GM12891 (cell line): ENCODE measurements at regions not wholly inside any gene's neighbourhood (a gene's known extent, or its start where the extent isn't known, plus 50 kb on each side); places are given as distances from the start of the nearest gene placed in this dataset.
"Not testable (repeated sequence)": the region's sequence is repeated elsewhere in the genome, so short reads cannot be mapped to it uniquely, and the experiment has no call there.

Experiments used
- DNase-seq: peaks from one replicate; pipeline ENCODE4 v3.0.0; 2011; ENCODE audit warnings: low spot score; ENCODE audit not compliant: insufficient read length
- FAIRE-seq: peaks from 2 replicates; lab custom pipeline; 2011; peaks lifted over from hg19 to GRCh38; lab: Jason Lieb, UNC
- PAX5 ChIP-seq: IDR thresholded peaks from 2 replicates; pipeline ENCODE4 v1.6.1; 2011; ENCODE audit warnings: low read length, moderate library complexity, mild to moderate bottlenecking; ENCODE audit not compliant: insufficient read depth, severe bottlenecking
- POLR2A ChIP-seq: IDR thresholded peaks from 2 replicates; pipeline ENCODE4 v1.6.1; 2011; ENCODE audit warnings: low read depth, low read length, control low read depth
- POLR2AphosphoS5 ChIP-seq: IDR thresholded peaks from 2 replicates; pipeline ENCODE4 v1.6.1; 2011; ENCODE audit warnings: low read depth, low read length, control low read depth
- POU2F2 ChIP-seq: IDR thresholded peaks from 2 replicates; pipeline ENCODE4 v1.6.1; 2011; ENCODE audit warnings: low read depth, mild to moderate bottlenecking, control low read depth, low read length, moderate library complexity
- SPI1 ChIP-seq: IDR thresholded peaks from 2 replicates; pipeline ENCODE4 v1.6.1; 2011; ENCODE audit warnings: low read depth, low read length, control low read depth
- TAF1 ChIP-seq: IDR thresholded peaks from 2 replicates; pipeline ENCODE4 v1.6.1; 2011; ENCODE audit warnings: low read depth, low read length, control low read depth

GRCh38 chr1:60950224-60951063, 131.9 kb upstream of the NFIA start:
- FAIRE-seq: no peak
- TF ChIP-seq TAF1: no peak
- TF ChIP-seq SPI1: no peak
- TF ChIP-seq POLR2A: no peak
- TF ChIP-seq POLR2AphosphoS5: no peak
- TF ChIP-seq PAX5: no peak
- no peak for TF ChIP-seq POU2F2
- no peak for DNase-seq

- DNase-seq: no peak
Observed at GRCh38 chr1:60949826-60950197, 132.5 kb upstream of the NFIA start.

GRCh38 chr1:60949154-60949825, 133.1 kb upstream of the NFIA start:
- DNase-seq (no peak), FAIRE-seq (no peak)
- TF ChIP-seq POU2F2 (no peak), TAF1 (no peak), POLR2A (no peak), PAX5 (no peak), SPI1 (no peak), POLR2AphosphoS5 (no peak)

More at GRCh38 chr1:60949826-60950197, 132.5 kb upstream of the NFIA start:
- no peak for FAIRE-seq
- TF ChIP-seq POLR2AphosphoS5 (no peak), POLR2A (no peak), TAF1 (no peak), SPI1 (no peak), PAX5 (no peak), POU2F2 (no peak)

- TF ChIP-seq POLR2A (no peak), PAX5 (no peak), POLR2AphosphoS5 (no peak), SPI1 (no peak), POU2F2 (no peak), TAF1 (no peak)
- DNase-seq (no peak), FAIRE-seq (no peak)
Observed at GRCh38 chr1:60948486-60948885, 133.9 kb upstream of the NFIA start.

- no peak for TF ChIP-seq POLR2A
- TF ChIP-seq TAF1: no peak
- no peak for TF ChIP-seq POLR2AphosphoS5
- no peak for DNase-seq
- no peak for FAIRE-seq
Observed at GRCh38 chr1:60947367-60947766, 135.0 kb upstream of the NFIA start.

GRCh38 chr1:60942896-60943638, 139.3 kb upstream of the NFIA start:
- FAIRE-seq: no peak
- DNase-seq: no peak
- no peak for TF ChIP-seq POLR2A
- TF ChIP-seq SPI1: peak; percentile 89
- TF ChIP-seq PAX5: no peak
- no peak for TF ChIP-seq POU2F2
- TF ChIP-seq TAF1: no peak

- TF ChIP-seq POLR2A: no peak
- TF ChIP-seq PAX5: no peak
- no peak for TF ChIP-seq POLR2AphosphoS5
- TF ChIP-seq TAF1: no peak
- no peak for TF ChIP-seq SPI1
- no peak for TF ChIP-seq POU2F2
- FAIRE-seq (no peak), DNase-seq (no peak)
Observed at GRCh38 chr1:60942291-60942690, 140.1 kb upstream of the NFIA start.

- FAIRE-seq, DNase-seq: not testable (repeated sequence)
Observed at GRCh38 chr1:60940685-60941084, 141.7 kb upstream of the NFIA start.

GRCh38 chr1:60937720-60938119, 144.6 kb upstream of the NFIA start:
- FAIRE-seq (no peak), DNase-seq (no peak)
- TF ChIP-seq POU2F2: no peak
- no peak for TF ChIP-seq PAX5
- TF ChIP-seq POLR2A: no peak
- no peak for TF ChIP-seq TAF1
- TF ChIP-seq SPI1: no peak
- TF ChIP-seq POLR2AphosphoS5: no peak
